HG03280 (cell line): ENCODE measurements at regions not wholly inside any gene's neighbourhood (a gene's known extent, or its start where the extent isn't known, plus 50 kb on each side); places are given as distances from the start of the nearest gene placed in this dataset.
"Not testable (repeated sequence)": the region's sequence is repeated elsewhere in the genome, so short reads cannot be mapped to it uniquely, and the experiment has no call there.

Source experiments
- ATAC-seq: cut with Tn5 transposase; IDR thresholded peaks from one replicate; pipeline ENCODE4 v1.9.1; 2021; ENCODE audit warnings: mild to moderate bottlenecking, moderate library complexity; ENCODE audit not compliant: unreplicated experiment

GRCh38 chr7:153072806-153073205 lies 313.3 kb downstream of the ACTR3B start:
- ATAC-seq: no peak

GRCh38 chr7:153076289-153076688 lies 316.7 kb downstream of the ACTR3B start:
- ATAC-seq: not testable (repeated sequence)

GRCh38 chr7:153081496-153081895 lies 321.9 kb downstream of the ACTR3B start:
- ATAC-seq: no peak

GRCh38 chr7:153084278-153084677 lies 324.7 kb downstream of the ACTR3B start:
- ATAC-seq: no peak

- ATAC-seq: no peak
These were observed 327.9 kb downstream of the ACTR3B start for GRCh38 chr7:153087498-153087897.

- ATAC-seq: no peak
These were observed 329.0 kb downstream of the ACTR3B start for GRCh38 chr7:153088601-153089000.

- no peak for ATAC-seq
These were observed 330.7 kb downstream of the ACTR3B start for GRCh38 chr7:153090209-153090608.

- no peak for ATAC-seq
These were observed 331.2 kb downstream of the ACTR3B start for GRCh38 chr7:153090764-153091163.

- no peak for ATAC-seq
These were observed 331.9 kb downstream of the ACTR3B start for GRCh38 chr7:153091477-153091876.

GRCh38 chr7:153097511-153098201 lies 338.1 kb downstream of the ACTR3B start:
- no peak for ATAC-seq

- ATAC-seq: no peak
These were observed 339.7 kb downstream of the ACTR3B start for GRCh38 chr7:153099235-153099634.

- ATAC-seq: no peak
These were observed 341.2 kb downstream of the ACTR3B start for GRCh38 chr7:153100691-153101237.

GRCh38 chr7:153103202-153103601 lies 343.6 kb downstream of the ACTR3B start:
- ATAC-seq: no peak

- no peak for ATAC-seq
These were observed 348.3 kb downstream of the ACTR3B start for GRCh38 chr7:153107826-153108225.

GRCh38 chr7:153109566-153109965 lies 350.0 kb downstream of the ACTR3B start:
- no peak for ATAC-seq

- no peak for ATAC-seq
These were observed 351.1 kb downstream of the ACTR3B start for GRCh38 chr7:153110606-153111005.

GRCh38 chr7:153122255-153122654 lies 362.7 kb downstream of the ACTR3B start:
- ATAC-seq: not testable (repeated sequence)

GRCh38 chr7:153130052-153130451 lies 370.5 kb downstream of the ACTR3B start:
- no peak for ATAC-seq

GRCh38 chr7:153151766-153152165 lies 392.2 kb downstream of the ACTR3B start:
- ATAC-seq: no peak

- ATAC-seq: no peak
These were observed 393.4 kb downstream of the ACTR3B start for GRCh38 chr7:153152801-153153422.

- ATAC-seq: no peak
These were observed 398.6 kb downstream of the ACTR3B start for GRCh38 chr7:153158149-153158548.

GRCh38 chr7:153170287-153170686 lies 410.7 kb downstream of the ACTR3B start:
- ATAC-seq: no peak
